ENCODE measurements at regions not wholly inside any gene's neighbourhood (a gene's known extent, or its start where the extent isn't known, plus 50 kb on each side); places are given as distances from the start of the nearest gene placed in this dataset.

- TF ChIP-seq CTCF (IDR thresholded peaks at IDR 0.05) (no peak), POLR2A (IDR thresholded peaks at IDR 0.05) (no peak), EP300 (IDR thresholded peaks at IDR 0.05) (no peak), POLR2AphosphoS5 (IDR thresholded peaks at IDR 0.05) (no peak)
- no peak for DNase-seq
- intact Hi-C loops (cut with DNase I), result no loop called here
- H3K27ac ChIP-seq, result no peak overlapping the region
- no peaks in the 10 kb centered on the region for H3K36me3 ChIP-seq
- no peak overlapping the region for H3K4me3 ChIP-seq
- no peaks in the 10 kb centered on the region for H3K27me3 ChIP-seq
- no peaks in the 10 kb centered on the region for H3K9me3 ChIP-seq
- H3K4me1 ChIP-seq, result no peaks in the 10 kb centered on the region
- 69 to 74% methylated on average over 3 of the region's 3 CpGs for WGBS, 2 donors
Measured at GRCh38 chr2:198917926-198918720, 539.6 kb downstream of the SATB2 start.

- no peaks in the 10 kb centered on the region for H3K36me3 ChIP-seq
- no peak overlapping the region for H3K4me3 ChIP-seq
- H3K9me3 ChIP-seq, result no peaks in the 10 kb centered on the region
- no peak for DNase-seq
- intact Hi-C loops (cut with DNase I), result no loop called here
- TF ChIP-seq POLR2A (IDR thresholded peaks at IDR 0.05) (no peak), EP300 (IDR thresholded peaks at IDR 0.05) (no peak), POLR2AphosphoS5 (IDR thresholded peaks at IDR 0.05) (no peak), CTCF (IDR thresholded peaks at IDR 0.05) (no peak)
- H3K4me1 ChIP-seq, result no peaks in the 10 kb centered on the region
- no peaks in the 10 kb centered on the region for H3K27me3 ChIP-seq
- H3K27ac ChIP-seq, result no peak overlapping the region
- WGBS, 2 donors, result 82 to 86% methylated on average over 2 of the region's 2 CpGs
Measured at GRCh38 chr2:198917275-198917674, 540.5 kb downstream of the SATB2 start.

DNA sequence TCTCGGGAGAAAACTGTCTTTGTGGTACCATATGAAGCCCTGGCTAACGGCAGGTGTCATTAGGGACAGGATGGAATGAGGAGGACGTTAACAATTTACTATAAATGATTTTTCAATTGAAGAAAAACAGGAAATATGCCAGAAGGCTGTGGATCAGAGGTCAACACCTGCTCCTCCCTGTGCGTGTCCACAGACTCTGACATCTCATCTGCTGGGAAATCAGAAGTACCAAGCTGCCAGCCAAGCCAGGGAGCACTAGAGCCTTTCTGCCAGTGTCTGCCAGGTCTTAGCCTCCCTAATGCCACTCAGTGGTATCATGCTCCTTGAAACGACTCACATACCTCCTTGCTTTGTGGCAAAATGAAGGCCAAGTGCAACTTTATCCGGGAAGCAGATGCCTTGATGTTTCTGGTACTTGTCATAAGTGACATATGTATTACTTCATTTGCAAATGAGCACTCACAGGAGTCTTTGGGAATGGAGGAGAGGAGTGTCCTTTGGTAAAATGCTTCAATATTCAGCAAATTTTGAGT lies 541.1 kb downstream of the SATB2 start:
- TF ChIP-seq POLR2A (IDR thresholded peaks at IDR 0.05) (no peak), EP300 (IDR thresholded peaks at IDR 0.05) (no peak), CTCF (IDR thresholded peaks at IDR 0.05) (no peak), POLR2AphosphoS5 (IDR thresholded peaks at IDR 0.05) (no peak)
- intact Hi-C loops (cut with DNase I), result no loop called here

GRCh38 chr2:198913394-198914152 lies 544.2 kb downstream of the SATB2 start:
- Histone ChIP-seq H3K27ac (no peak overlapping the region), H3K4me3 (no peak overlapping the region), H3K4me1 (no peaks in the 10 kb centered on the region), H3K9me3 (no peaks in the 10 kb centered on the region), H3K27me3 (no peaks in the 10 kb centered on the region), H3K36me3 (no peaks in the 10 kb centered on the region)
- intact Hi-C loops (cut with DNase I), result no loop called here
- DNase-seq, result no peak
- no peak for TF ChIP-seq EP300 (IDR thresholded peaks at IDR 0.05)
- TF ChIP-seq POLR2AphosphoS5 (IDR thresholded peaks at IDR 0.05), result no peak
- no peak for TF ChIP-seq POLR2A (IDR thresholded peaks at IDR 0.05)
- TF ChIP-seq CTCF (IDR thresholded peaks at IDR 0.05), result no peak

More for the DNA sequence above, 541.1 kb downstream of the SATB2 start:
- H3K4me1 ChIP-seq, result no peaks in the 10 kb centered on the region
- H3K9me3 ChIP-seq, result no peaks in the 10 kb centered on the region
- H3K27ac ChIP-seq, result no peak overlapping the region
- no peaks in the 10 kb centered on the region for H3K36me3 ChIP-seq
- H3K27me3 ChIP-seq, result no peaks in the 10 kb centered on the region
- 17 to 43% methylated on average over 6 of the region's 6 CpGs for WGBS, 2 donors
- no peak for DNase-seq
- H3K4me3 ChIP-seq, result no peak overlapping the region

Measured in sigmoid colon (tissue), 6 donors.